ENCODE measurements at regions not wholly inside any gene's neighbourhood (a gene's known extent, or its start where the extent isn't known, plus 50 kb on each side); places are given as distances from the start of the nearest gene placed in this dataset.

DNA sequence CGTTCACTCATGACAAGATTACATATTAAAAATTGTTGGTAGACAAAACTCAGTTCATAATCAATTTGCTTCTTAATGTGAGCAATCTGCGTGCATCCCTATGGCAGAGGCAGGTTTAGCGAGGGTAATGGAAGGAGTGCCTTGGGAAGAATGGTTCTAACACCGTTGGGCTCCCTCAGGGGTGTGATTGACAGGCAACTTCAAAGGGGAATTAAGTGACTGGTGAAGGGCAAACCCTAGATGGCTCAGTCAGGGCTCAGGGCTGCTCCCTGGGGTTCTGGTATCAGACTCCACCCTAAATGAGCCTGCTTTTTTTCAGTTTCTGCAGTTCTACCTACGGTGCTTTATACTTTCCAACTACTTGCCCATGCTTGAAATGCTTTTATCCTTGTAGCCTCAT lies 419.5 kb upstream of the CELF4 start:
- DNase-seq = no peak

- no peak for DNase-seq
Measured at GRCh38 chr18:37980556-37980955, 415.0 kb upstream of the CELF4 start.

DNA sequence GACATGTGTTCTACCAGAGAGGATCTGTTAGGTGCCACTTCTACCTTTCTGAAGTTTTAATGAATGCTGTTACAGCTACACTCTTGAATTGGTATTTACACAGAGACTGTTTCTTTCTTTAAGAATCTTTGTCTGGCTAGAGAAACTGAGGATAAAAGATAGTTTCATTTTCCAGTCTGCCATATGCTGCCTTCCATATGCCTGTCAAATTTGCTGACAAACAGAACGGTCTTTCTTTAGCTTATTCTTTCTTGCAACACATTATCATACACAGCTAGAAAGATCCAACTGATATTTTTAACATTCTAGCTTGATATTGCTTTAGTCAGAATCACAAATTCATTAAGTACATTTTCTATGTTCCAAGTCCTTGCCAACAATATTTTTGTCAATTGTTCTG lies 409.8 kb upstream of the CELF4 start:
- DNase-seq = no peak

DNA sequence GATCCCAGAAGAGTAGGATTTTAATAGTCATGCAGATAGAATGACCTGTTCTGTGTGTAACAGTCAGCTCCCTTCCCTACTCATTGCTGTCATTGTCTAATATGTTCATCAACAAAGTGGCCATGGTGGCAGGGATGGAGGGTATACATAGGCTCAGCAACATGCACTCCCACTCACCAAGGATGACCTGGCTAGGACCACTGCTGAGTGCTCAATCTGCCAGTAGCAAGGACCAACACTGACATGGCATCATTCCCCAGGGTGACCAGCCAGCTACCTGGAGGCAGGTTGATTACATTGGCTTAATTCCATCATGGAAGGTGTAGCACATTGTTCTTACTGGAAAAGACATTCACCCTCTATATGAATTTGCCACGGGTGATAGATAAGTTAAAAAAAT lies 401.7 kb upstream of the CELF4 start:
- no peak for DNase-seq

DNA sequence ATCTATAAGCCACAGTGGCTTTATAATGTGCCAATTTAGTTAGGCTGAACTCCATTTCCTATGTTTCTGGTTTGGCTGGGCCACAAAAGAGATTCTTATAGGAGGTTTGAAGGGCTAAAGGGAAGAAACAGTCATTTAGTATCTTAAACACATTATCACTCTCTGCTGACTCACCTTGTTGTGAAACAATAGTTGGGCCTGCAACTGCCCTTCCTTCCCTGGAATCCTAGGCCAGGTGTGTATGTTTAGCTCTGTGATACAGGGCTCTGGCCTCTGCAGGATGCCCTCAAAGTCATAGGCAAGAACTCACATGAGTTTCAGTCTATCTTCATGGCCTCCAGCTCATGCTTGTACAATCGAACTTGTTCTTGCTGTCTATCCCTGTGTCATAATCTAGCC lies 400.0 kb upstream of the CELF4 start:
- no peak for DNase-seq

DNA sequence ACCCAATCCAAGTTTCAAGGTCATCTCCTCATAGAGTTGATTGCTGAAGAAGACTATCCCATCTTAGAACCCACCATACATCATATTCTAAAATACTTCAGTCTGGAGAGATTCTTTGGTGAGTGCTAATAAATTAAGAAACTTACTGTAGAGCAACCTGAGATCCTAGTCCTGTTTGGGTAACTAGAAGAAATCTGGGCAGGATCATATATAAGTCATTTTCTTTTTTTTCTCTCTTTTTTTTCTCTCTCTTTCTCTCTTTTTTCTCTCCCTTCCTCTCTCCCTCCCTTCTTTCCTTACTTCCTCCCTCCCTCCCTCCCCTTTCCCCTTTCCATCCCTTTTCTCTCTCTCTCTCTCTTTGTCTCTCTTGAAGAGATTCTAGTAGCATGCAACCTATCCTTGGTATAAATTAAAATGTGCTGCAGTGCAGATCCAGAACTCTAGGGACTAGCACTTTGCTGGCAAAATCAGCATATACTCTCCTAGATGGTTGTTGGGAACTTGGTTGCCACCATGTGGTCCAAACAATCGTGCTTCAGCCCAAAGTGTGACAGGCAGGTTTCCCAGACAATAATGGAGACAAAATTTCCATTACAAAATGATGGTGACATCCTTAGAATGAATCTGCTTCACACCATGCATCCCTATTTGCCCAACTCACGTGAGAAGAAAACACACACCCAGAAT lies 399.4 kb upstream of the CELF4 start:
- DNase-seq = no peak

DNA sequence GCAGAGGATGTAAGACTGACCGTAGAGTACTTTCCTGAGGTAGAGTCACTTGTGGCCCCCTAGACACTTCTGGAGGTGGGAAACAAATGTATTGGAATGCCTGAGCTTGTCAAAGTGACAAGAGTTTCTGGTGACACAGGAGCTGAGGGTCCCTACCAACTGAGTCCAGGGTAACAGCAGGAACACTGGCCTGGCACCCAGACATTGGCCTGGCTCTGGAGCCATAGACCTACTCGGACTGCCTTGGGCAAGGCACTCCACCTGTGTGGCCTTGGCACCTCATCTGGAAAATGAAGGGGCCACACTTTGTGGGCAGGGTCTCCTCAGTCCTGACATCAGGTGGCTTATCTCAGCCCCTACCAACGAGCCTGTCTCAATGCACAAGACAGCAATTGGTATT lies 398.2 kb upstream of the CELF4 start:
- no peak for DNase-seq

- no peak for DNase-seq
Measured at GRCh38 chr18:37962316-37962966, 396.8 kb upstream of the CELF4 start.

DNA sequence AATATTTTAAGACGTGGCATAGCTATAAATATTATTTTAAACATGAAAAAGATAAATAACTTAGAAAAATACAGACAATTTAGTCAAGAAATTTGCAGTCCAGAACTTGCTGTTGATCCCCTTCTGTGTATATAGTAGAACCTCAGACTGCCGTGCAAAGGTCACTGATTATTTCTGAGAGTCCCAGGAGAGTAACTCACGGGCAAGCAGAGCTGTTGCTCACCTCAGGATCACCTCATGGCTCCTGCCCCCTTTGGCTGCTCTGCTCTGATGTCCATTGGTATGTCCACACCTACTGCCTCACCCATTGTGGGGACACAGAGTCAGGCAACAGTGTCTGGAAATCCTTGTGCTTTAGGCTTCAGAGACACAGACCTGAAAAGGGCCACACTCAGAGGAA lies 392.9 kb upstream of the CELF4 start:
- DNase-seq = no peak

GRCh38 chr18:37956902-37957301 lies 391.3 kb upstream of the CELF4 start:
- no peak for DNase-seq

- DNase-seq = no peak
Measured at GRCh38 chr18:37956020-37956419, 390.4 kb upstream of the CELF4 start.

- no peak for DNase-seq
Measured at GRCh38 chr18:37955201-37955600, 389.6 kb upstream of the CELF4 start.

DNA sequence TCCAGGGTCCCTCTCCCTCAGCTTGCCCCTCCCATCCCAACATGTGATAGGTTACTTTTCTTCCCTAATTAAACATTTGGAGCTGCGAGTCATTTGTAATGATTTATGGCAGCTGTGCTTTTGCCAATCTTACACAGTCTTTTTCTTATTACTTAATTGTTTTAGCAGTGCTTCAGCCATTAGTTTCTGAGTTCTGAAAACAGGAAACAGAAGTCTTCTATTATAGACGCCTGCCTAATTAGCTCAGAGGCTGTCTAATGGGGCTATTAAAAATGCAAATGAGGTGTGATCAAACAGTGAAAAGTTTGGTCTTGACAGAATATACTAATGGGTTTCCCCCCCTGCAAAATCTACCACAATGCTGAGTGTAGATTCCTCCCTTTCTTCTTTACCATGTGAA lies 388.3 kb upstream of the CELF4 start:
- DNase-seq = no peak

- DNase-seq = no peak
Measured at GRCh38 chr18:37948471-37948870, 382.9 kb upstream of the CELF4 start.

- DNase-seq = no peak
Measured at GRCh38 chr18:37946324-37946723, 380.7 kb upstream of the CELF4 start.

DNA sequence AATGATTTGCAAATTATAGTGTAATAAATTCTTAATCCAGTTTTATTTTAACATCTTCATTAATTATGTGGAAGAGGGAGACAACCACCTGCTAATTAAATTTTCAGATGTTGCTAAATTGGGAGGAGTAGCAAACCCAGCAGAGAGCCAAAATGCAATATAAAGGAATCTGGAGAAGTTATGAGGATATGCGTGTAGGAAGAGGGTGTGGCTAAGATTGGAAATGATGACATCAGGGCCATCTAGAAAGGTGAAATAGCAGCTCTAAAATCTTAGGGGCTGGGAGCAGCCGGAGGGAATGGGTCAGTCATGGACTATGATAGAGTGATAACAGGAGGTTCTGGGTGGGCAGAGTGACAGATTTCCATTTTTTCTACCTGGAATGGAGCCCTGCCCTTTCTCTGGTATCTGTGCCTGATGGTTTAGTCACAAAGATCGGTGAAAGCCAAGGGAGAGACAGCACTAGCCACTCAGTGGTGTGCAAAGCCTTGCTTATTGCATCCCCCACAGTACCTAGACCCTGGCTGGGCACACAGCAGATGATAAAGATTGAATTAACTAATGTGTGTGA lies 379.2 kb upstream of the CELF4 start:
- no peak for DNase-seq

- no peak for DNase-seq
Measured at GRCh38 chr18:37937287-37937686, 371.7 kb upstream of the CELF4 start.

DNA sequence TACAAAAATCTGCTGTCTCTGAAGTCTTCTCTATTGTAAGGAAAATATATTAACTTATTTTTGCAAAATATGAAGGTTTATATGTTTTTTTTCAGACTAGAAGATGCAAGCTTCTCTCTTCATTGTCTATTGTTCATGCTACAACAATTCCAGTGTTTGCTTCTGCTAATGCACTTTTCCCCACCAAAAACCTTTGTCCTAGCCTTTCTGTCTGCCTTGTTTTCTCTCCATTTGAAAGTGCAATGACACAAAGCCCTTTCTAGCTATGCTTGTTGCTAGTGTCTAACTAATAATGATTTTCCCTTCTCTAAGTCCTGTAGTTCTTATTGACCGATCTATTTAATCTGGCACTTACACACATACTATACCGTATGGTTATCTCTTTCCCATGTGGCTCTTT lies 369.5 kb upstream of the CELF4 start:
- DNase-seq = no peak

DNA sequence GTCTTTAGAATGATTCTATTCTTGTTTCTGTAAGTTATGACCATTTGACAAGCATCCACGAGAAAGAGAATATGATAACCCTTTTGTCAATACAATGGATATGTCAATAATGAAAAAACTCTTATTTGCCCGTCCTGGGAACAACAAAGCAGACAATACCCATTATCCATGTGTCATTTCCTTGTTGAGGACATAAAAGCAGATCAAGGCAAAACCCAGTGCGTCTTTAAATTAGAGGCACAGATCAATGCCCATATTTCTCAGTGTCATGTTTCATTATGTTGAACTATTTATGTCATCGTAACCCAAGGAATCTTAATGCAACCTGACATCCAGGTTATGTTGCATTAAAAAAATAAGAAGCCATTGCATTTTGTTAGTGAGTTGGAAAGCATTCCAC lies 365.0 kb upstream of the CELF4 start:
- no peak for DNase-seq

DNA sequence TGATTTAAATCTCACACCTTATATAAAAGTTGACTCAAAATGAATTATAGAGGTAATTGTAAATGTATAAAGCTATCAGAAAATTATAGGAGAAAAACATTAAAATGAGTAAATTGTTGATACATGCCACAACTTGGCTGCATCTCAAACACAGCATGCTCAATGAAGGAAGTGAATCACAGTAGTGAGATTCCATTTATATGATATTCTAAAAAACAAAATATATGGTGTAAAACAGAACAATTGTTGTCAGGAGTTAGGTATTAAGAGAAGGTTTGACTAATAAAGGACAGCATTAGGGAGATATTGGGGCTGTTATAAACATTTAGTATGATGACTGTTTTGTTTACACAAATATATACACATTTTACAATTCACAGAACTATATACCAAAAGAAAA lies 356.6 kb upstream of the CELF4 start:
- DNase-seq = no peak

GRCh38 chr18:37920865-37921264 lies 355.3 kb upstream of the CELF4 start:
- DNase-seq = no peak

DNA sequence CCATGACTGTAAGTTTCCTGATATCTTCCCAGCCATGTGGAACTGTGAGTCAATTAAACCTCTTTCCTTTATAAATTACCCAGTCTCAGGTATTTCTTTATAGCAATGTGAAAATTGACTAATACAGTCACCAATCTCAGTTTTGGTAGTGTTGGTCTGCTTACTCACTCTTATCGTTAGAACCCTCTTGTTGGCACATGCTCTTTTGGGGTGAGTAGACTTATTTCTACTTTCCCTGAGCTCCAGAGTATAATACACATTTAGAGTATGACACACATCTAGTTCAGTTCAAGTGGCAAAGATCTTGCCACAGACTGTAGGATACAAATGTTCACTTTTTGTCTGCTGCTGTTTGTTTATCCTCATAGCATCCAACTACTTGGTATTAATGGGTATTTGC lies 347.5 kb upstream of the CELF4 start:
- DNase-seq = no peak

- DNase-seq = no peak
Measured at GRCh38 chr18:37902344-37902743, 336.7 kb upstream of the CELF4 start.

- DNase-seq = no peak
Measured at GRCh38 chr18:37900326-37900725, 334.7 kb upstream of the CELF4 start.

DNA sequence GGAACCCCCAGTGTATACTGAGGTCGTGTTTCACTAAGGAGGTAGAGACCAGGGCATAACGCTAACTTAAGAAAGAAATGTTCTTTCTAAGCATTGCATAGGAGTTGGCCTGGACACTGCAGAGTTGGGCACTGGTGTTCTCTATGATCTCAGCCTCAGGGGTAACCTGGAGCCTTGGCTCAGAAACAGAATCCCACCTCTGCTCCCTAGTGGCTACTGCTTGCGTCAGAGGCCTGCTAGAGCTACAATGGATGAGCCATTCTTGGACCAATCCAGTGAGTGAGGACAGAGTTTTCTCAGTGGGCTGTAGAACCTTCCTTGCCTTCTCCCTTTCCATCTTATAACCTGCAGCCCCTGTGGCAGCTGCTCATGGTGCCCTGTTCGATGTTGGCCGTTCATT lies 324.4 kb upstream of the CELF4 start:
- no peak for DNase-seq

Data from stimulated activated CD4-positive, alpha-beta T cell treated with anti-CD3 and anti-CD28 coated beads, Interleukin-1b, Interleukin-23, amount 100 ng/mL, for 48 hours (primary cell).